ENCODE measurements at regions not wholly inside any gene's neighbourhood (a gene's known extent, or its start where the extent isn't known, plus 50 kb on each side); places are given as distances from the start of the nearest gene placed in this dataset.
"Not testable (repeated sequence)": the region's sequence is repeated elsewhere in the genome, so short reads cannot be mapped to it uniquely, and the experiment has no call there.

GRCh38 chr14:106421431-106422033 lies 895.1 kb downstream of the TMEM121 start:
- H3K27ac ChIP-seq (ENCODE audit: low read depth, low read length); H2AFZ ChIP-seq (ENCODE audit: low read length); H4K5ac ChIP-seq (ENCODE audit: insufficient read length, low read depth, low read length); H3K4ac ChIP-seq (replicated peaks; ENCODE audit: insufficient read length, low read depth, low read length); H4K20me1 ChIP-seq (replicated peaks in 1 of 2; ENCODE audit: control insufficient read depth in 1 of 2, insufficient read depth in 2 of 2, low read length in 2 of 2); H2AK5ac ChIP-seq (ENCODE audit: low read depth, low read length); CTCF ChIA-PET (ENCODE audit: partially characterized antibody); H3K79me2 ChIP-seq (ENCODE audit: control insufficient read depth in 1 of 2, insufficient read depth in 2 of 2, low read length in 2 of 2); H2BK5ac ChIP-seq (ENCODE audit: low read depth, low read length); H3K36me3 ChIP-seq (ENCODE audit: control insufficient read depth in 2 of 4, insufficient read depth in 4 of 4, low read length in 3 of 4); H3K4me1 ChIP-seq (replicated peaks in 1 of 4; ENCODE audit: control insufficient read depth in 3 of 4, insufficient read depth in 4 of 4, low read length in 3 of 4); H2BK12ac ChIP-seq (ENCODE audit: low read depth, low read length); POLR2A ChIA-PET (ENCODE audit: partially characterized antibody); H3K23me2 ChIP-seq (ENCODE audit: low read depth, low read length); H4K91ac ChIP-seq (replicated peaks; ENCODE audit: insufficient read length, low read length); H3K18ac ChIP-seq (ENCODE audit: extremely low read depth, low read length); H3K23ac ChIP-seq (ENCODE audit: insufficient read length); H3K9ac ChIP-seq (replicated peaks in 1 of 4; ENCODE audit: extremely low read depth in 1 of 4, low read depth in 3 of 4, low read length in 3 of 4); FAIRE-seq; H3K14ac ChIP-seq (ENCODE audit: insufficient read length); H2BK120ac ChIP-seq (replicated peaks; ENCODE audit: low read depth, low read length); H3K79me1 ChIP-seq (ENCODE audit: low read depth, low read length); H2BK20ac ChIP-seq (ENCODE audit: low read length); H2BK15ac ChIP-seq (ENCODE audit: low read length); H3K4me2 ChIP-seq (ENCODE audit: insufficient read depth in 1 of 2, low read depth in 2 of 2, low read length in 2 of 2); H3K56ac ChIP-seq (replicated peaks; ENCODE audit: insufficient read length, low read depth, low read length); H3K4me3 ChIP-seq (ENCODE audit: extremely low read depth in 1 of 4, insufficient read depth in 2 of 4, low read depth in 3 of 4, low read length in 4 of 4); H3K27me3 ChIP-seq (replicated peaks in 1 of 4; ENCODE audit: control insufficient read depth in 3 of 4, extremely low read depth in 1 of 4, insufficient read depth in 3 of 4, low read length in 3 of 4); H4K8ac ChIP-seq (ENCODE audit: extremely low read depth, insufficient read depth, low read length): not testable (repeated sequence)
- H3K9me3 ChIP-seq (ENCODE audit: insufficient read depth in 2 of 2, low read depth in 1 of 2, low read length in 1 of 2): peaks cover 26 to 45% of the 10 kb centered on the region in 2 experiments
- TF ChIP-seq CTCF (IDR thresholded peaks at IDR 0.05; ENCODE audit: control extremely low read depth in 1 of 3, insufficient read depth in 1 of 3, low read depth in 1 of 3, low read length in 3 of 3): peak in 1 of 3 experiments; percentile 33; a peak in 1 of 4 replicates
- peak in 1 of 2 experiments; percentile 47 for DNase-seq (ENCODE audit: low read depth in 1 of 2, low spot score in 2 of 2)
- WGBS, 2 experiments (ENCODE audit: extremely low coverage in 1 of 2, insufficient coverage in 1 of 2, insufficient read length in 1 of 2, insufficient replicate concordance in 2 of 2, low coverage in 1 of 2, low lambda C conversion rate in 2 of 2, missing lambda C conversion rate in 1 of 2): 86% methylated on average over 9 of the region's 20 CpGs; no CpG with 5 or more reads in 1 of the 2 experiments

Data from H1 (cell line).